Activated CD4-positive, CD25-positive, alpha-beta regulatory T cell treated with anti-CD3 and anti-CD28 coated beads, Interleukin-2, amount 50 U/mL, for 72 hours (primary cell): ENCODE measurements at regions not wholly inside any gene's neighbourhood (a gene's known extent, or its start where the extent isn't known, plus 50 kb on each side); places are given as distances from the start of the nearest gene placed in this dataset.
A peak's percentile ranks its signal among the peaks of the same experiment; 100 is the strongest.
"Not testable (repeated sequence)": the region's sequence is repeated elsewhere in the genome, so short reads cannot be mapped to it uniquely, and the experiment has no call there.

Experiments used
- DNase-seq: peaks from one replicate; pipeline ENCODE4 v3.0.0; 2021

- DNase-seq: no peak
Measured at GRCh38 chr5:174953871-174954270, 229.5 kb downstream of the MSX2 start.

- DNase-seq: no peak
Measured at GRCh38 chr5:174951151-174951780, 226.9 kb downstream of the MSX2 start.

- DNase-seq: no peak
Measured at GRCh38 chr5:174947548-174947947, 223.2 kb downstream of the MSX2 start.

GRCh38 chr5:174945853-174946252, 221.5 kb downstream of the MSX2 start:
- DNase-seq: no peak

- no peak for DNase-seq
Measured at GRCh38 chr5:174943785-174944184, 219.4 kb downstream of the MSX2 start.

- not testable (repeated sequence) for DNase-seq
Measured at GRCh38 chr5:174943002-174943401, 218.6 kb downstream of the MSX2 start.

- DNase-seq: no peak
Measured at GRCh38 chr5:174937201-174938123, 213.1 kb downstream of the MSX2 start.

GRCh38 chr5:174935854-174936474, 211.6 kb downstream of the MSX2 start:
- DNase-seq: peak; percentile 47

- DNase-seq: not testable (repeated sequence)
Measured at GRCh38 chr5:174931033-174931432, 206.7 kb downstream of the MSX2 start.

GRCh38 chr5:174925586-174925985, 201.2 kb downstream of the MSX2 start:
- no peak for DNase-seq

- DNase-seq: no peak
Measured at GRCh38 chr5:174922955-174923354, 198.6 kb downstream of the MSX2 start.

- DNase-seq: no peak
Measured at GRCh38 chr5:174920906-174921550, 196.6 kb downstream of the MSX2 start.

GRCh38 chr5:174919351-174919750, 195.0 kb downstream of the MSX2 start:
- DNase-seq: no peak

- no peak for DNase-seq
Measured at GRCh38 chr5:174918655-174919054, 194.3 kb downstream of the MSX2 start.

- DNase-seq: no peak
Measured at GRCh38 chr5:174917976-174918554, 193.7 kb downstream of the MSX2 start.

- DNase-seq: not testable (repeated sequence)
Measured at GRCh38 chr5:174917435-174917834, 193.1 kb downstream of the MSX2 start.

GRCh38 chr5:174916924-174917323, 192.5 kb downstream of the MSX2 start:
- not testable (repeated sequence) for DNase-seq

GRCh38 chr5:174916227-174916626, 191.8 kb downstream of the MSX2 start:
- DNase-seq: no peak

- no peak for DNase-seq
Measured at GRCh38 chr5:174911118-174911517, 186.7 kb downstream of the MSX2 start.

GRCh38 chr5:174910245-174910737, 185.9 kb downstream of the MSX2 start:
- peak; percentile 54 for DNase-seq

GRCh38 chr5:174903172-174903732, 178.9 kb downstream of the MSX2 start:
- no peak for DNase-seq

GRCh38 chr5:174901336-174901735, 177.0 kb downstream of the MSX2 start:
- DNase-seq: no peak
